ENCODE measurements at regions not wholly inside any gene's neighbourhood (a gene's known extent, or its start where the extent isn't known, plus 50 kb on each side); places are given as distances from the start of the nearest gene placed in this dataset.

GRCh38 chr7:111647881-111648280 is 85.6 kb upstream of the IMMP2L start:
- TF ChIP-seq POLR2A (IDR thresholded peaks at IDR 0.05) (no peak), CTCF (IDR thresholded peaks at IDR 0.05) (no peak)
